ENCODE measurements at regions not wholly inside any gene's neighbourhood (a gene's known extent, or its start where the extent isn't known, plus 50 kb on each side); places are given as distances from the start of the nearest gene placed in this dataset.

DNA sequence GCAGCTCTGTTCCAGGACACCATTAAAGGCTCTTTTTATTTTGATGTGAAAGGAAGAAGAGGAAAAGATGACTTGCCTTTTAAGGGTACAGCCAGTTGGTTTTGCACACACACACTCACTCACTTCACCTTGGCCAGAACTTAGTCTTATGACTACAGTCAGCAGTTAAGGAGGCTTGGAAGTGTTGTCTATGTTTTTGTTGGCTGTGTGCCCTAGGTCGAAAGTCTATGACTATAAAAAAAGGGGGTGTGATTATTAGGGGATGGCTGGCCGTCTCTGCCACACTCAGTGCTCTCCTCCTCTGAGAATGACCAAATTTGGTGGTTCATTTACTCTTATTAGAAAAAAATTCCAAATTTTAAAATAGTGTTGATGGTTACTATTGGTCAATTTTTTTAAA is 139.5 kb upstream of the OTX2 start:
- no peak overlapping the region for H3K27ac ChIP-seq
- no peak for TF ChIP-seq ZFX (IDR thresholded peaks at IDR 0.05)
- TF ChIP-seq, protein P1, sequence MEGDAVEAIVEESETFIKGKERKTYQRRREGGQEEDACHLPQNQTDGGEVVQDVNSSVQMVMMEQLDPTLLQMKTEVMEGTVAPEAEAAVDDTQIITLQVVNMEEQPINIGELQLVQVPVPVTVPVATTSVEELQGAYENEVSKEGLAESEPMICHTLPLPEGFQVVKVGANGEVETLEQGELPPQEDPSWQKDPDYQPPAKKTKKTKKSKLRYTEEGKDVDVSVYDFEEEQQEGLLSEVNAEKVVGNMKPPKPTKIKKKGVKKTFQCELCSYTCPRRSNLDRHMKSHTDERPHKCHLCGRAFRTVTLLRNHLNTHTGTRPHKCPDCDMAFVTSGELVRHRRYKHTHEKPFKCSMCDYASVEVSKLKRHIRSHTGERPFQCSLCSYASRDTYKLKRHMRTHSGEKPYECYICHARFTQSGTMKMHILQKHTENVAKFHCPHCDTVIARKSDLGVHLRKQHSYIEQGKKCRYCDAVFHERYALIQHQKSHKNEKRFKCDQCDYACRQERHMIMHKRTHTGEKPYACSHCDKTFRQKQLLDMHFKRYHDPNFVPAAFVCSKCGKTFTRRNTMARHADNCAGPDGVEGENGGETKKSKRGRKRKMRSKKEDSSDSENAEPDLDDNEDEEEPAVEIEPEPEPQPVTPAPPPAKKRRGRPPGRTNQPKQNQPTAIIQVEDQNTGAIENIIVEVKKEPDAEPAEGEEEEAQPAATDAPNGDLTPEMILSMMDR (conservative IDR thresholded peaks at IDR 0.05) = no peak

DNA sequence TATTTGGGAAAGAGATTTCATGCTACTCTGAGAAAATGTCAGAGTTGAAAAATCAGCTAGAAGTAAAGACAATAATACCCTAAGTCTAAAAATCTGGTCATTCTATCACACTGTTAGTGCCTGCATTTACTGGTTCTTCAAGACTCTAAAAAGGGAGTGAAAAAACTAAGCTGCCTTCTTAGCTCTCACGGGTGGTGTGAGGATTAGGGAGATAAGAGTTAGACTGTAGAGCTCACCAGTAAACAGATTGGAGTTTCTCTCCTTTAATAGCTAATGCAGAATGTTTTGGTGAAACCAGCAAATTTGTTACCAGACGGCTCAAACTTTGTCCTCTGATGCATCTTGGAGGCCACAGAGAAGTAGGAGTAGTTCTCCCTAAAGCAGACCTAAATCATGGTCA is 135.0 kb upstream of the OTX2 start:
- no peak for TF ChIP-seq ZFX (IDR thresholded peaks at IDR 0.05)
- TF ChIP-seq, protein P1 (conservative IDR thresholded peaks at IDR 0.05) = no peak
- H3K27ac ChIP-seq = no peak overlapping the region

DNA sequence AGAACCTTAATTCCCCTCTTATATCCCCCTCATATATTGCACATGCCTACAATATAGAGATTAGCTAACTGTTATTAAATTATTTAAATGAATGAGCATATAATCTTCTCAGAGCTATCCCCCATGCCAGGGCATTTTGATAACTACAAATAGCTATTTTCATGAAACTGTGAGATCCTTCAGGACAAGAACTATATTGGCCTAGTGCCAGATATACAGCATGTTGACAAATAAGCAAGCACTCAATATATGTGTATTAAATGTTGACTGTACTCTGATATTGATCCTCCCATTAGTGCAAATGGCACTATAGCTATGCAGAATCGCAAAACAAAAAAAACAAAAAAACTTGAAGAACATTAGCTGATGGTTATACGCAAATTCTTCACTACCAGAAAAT is 134.1 kb upstream of the OTX2 start:
- no peak for TF ChIP-seq ZFX (IDR thresholded peaks at IDR 0.05)
- TF ChIP-seq, protein P1 (conservative IDR thresholded peaks at IDR 0.05) = no peak
- H3K27ac ChIP-seq = no peak overlapping the region

DNA sequence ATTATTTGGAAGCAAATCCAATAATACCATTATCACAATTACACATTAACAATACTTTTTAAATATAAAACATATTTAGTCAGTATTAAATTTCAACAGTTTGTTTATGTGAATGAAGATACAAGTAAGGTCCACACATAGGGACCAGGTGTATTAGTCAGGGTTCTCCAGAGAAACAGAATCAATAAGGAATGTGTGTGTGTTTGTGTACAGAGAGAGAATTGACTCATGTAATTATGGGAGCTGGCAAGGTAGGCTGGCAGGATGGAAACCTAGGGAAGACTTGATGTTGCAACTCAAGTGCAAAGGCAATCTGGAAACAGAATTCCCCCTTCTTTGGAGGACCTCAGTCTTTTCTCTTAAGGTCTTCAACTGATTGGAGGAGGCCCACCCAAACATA is 123.2 kb upstream of the OTX2 start:
- no peak for TF ChIP-seq ZFX (IDR thresholded peaks at IDR 0.05)
- TF ChIP-seq, protein P1 (conservative IDR thresholded peaks at IDR 0.05) = no peak
- no peak overlapping the region for H3K27ac ChIP-seq

DNA sequence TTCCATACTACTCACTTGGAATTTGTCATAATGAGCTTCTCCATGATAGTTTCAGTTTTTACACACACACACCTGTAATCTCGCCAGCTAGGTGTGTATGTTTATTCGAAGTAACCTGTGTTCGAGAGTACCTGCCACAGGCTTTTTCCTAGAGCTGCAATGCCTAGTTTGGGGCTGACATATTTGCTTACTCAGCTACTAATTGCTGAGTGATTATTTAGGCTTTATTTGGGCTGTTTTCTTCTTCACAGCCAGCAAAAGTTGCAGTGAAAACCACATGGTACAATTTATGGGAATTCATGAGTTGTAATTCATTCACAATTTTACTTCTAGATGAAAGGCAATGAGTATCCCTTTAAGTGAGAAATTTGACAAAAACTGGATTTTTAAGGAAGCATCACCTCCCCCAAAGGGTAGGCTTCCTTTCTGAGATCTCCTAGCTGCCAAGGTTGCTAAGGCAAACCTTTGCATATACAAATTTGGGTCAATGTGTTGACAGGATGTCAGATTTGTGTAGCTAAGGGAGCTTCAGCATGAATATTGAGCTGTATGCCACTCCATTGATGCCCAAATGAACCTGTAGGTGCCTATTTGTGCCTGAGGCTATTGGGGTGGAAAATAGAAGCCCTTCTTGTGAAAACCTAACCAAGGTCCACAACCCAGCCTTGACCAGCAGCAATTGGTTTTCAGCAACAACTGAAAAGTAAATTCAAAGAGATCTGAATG is 108.7 kb upstream of the OTX2 start:
- no peak overlapping the region for H3K27ac ChIP-seq
- TF ChIP-seq, protein P1 (conservative IDR thresholded peaks at IDR 0.05) = no peak
- no peak for TF ChIP-seq ZFX (IDR thresholded peaks at IDR 0.05)

DNA sequence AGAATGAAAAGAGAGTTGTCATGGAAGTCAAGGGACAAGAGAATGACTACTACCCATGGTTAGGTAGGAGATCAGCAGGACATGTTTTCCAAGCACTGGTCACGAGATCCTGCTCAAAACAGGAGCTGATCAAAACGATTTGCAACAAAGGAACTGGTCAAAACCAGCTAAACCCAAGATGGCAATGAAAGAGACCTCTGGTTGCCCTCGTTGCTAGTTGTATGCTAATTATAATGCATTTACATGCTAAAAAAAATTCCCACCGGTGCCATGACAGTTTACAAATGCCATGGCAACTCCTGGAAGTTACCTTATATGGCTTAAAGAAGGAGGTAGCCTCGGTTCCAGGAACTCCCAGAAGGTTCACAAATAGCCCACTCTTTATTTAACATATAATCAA is 95.0 kb upstream of the OTX2 start:
- no peak overlapping the region for H3K27ac ChIP-seq
- no peak for TF ChIP-seq ZFX (IDR thresholded peaks at IDR 0.05)
- TF ChIP-seq, protein P1 (conservative IDR thresholded peaks at IDR 0.05) = no peak

DNA sequence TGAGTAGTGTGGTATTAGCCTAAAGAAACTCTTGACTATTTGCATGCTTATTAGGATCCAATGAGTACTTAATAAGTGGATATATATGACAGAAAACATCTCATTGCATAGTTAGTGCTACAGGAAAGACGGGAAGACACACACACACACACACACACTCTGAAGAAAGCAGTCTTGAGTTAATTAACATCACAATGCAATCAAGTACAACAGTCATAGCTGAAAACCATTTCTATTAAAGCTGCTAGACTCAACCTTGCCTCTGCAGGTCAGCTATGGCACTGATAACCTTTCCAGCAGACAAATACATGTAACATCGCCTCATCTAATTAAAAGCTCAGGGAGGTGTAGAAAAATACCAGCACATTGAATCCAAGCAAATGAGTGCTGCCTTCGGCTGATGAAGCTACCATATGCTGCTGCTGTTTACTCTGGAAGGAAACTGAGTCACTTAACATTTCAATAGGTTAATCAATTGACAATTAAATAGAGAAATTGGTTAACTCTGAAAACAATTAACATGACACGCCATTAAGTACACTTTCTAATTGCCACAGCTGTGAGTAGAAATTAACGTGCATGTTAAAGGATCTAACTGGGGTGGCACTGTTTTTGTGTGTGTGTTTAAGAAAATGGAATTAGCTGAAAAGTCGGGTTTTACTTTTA is 93.2 kb upstream of the OTX2 start:
- H3K27ac ChIP-seq = no peak overlapping the region

More for the DNA sequence above, 93.2 kb upstream of the OTX2 start:
- no peak for TF ChIP-seq ZFX (IDR thresholded peaks at IDR 0.05)
- TF ChIP-seq, protein P1 (conservative IDR thresholded peaks at IDR 0.05) = no peak
